H1 (cell line): ENCODE measurements at regions not wholly inside any gene's neighbourhood (a gene's known extent, or its start where the extent isn't known, plus 50 kb on each side); places are given as distances from the start of the nearest gene placed in this dataset.

Experiments
- CTCF ChIA-PET: fragments of 300-600 bp; sonication (Branson Sonifier 250); formaldehyde crosslinking; loops from one replicate; lab custom pipeline; 2021; ENCODE audit not compliant: partially characterized antibody; lab: Charles Lee
- POLR2A ChIA-PET: fragments of 300-600 bp; sonication (Branson Sonifier 250); formaldehyde crosslinking; loops from one replicate; lab custom pipeline; 2021; ENCODE audit warnings: inconsistent platforms; ENCODE audit not compliant: partially characterized antibody; lab: Charles Lee
- DNase-seq, 2 experiments: peaks; one replicate each; pipeline versions ENCODE4 v3.0.0 to v3.0.0-alpha.2; 2010 to 2022; ENCODE audit warnings: low spot score in 2 of 2, low read depth in 1 of 2, mixed read lengths in 1 of 2
- FAIRE-seq: peaks from 2 replicates; lab custom pipeline; 2011; peaks lifted over from hg19 to GRCh38; lab: Jason Lieb, UNC
- H2AFZ ChIP-seq: 2 replicates; pipeline ENCODE4 v1.8.1; 2012; ENCODE audit warnings: low read length, inconsistent platforms
- H2AK5ac ChIP-seq: 2 replicates; pipeline ENCODE4 v1.6.1; 2013; ENCODE audit warnings: low read depth, low read length
- H2BK120ac ChIP-seq: replicated peaks from 2 replicates; pipeline ENCODE3; 2013; ENCODE audit warnings: low read depth, low read length, inconsistent platforms
- H2BK12ac ChIP-seq: 2 replicates; pipeline ENCODE4 v1.6.1; 2013; ENCODE audit warnings: low read depth, low read length
- H2BK15ac ChIP-seq: 2 replicates; pipeline ENCODE4 v1.6.1; 2013; ENCODE audit warnings: low read length
- H2BK20ac ChIP-seq: 2 replicates; pipeline ENCODE4 v1.6.1; 2013; ENCODE audit warnings: low read length
- H2BK5ac ChIP-seq: 2 replicates; pipeline ENCODE4 v1.6.1; 2013; ENCODE audit warnings: low read depth, low read length
- H3K14ac ChIP-seq: 2 replicates; pipeline ENCODE4 v1.6.1; 2013; ENCODE audit warnings: inconsistent platforms; ENCODE audit not compliant: insufficient read length
- H3K18ac ChIP-seq: 2 replicates; pipeline ENCODE4 v1.6.1; 2013; ENCODE audit warnings: low read length; ENCODE audit errors: extremely low read depth
- H3K23ac ChIP-seq: 2 replicates; pipeline ENCODE4 v1.6.1; 2013; ENCODE audit warnings: inconsistent platforms; ENCODE audit not compliant: insufficient read length
- H3K23me2 ChIP-seq: 2 replicates; pipeline ENCODE4 v1.6.1; 2013; ENCODE audit warnings: low read depth, low read length
- H3K27ac ChIP-seq: 2 replicates; pipeline ENCODE4 v1.6.1; 2011; ENCODE audit warnings: low read depth, low read length, inconsistent platforms
- H3K27me3 ChIP-seq, 4 experiments: replicated peaks in 1 of 4; 1 replicate in 1 of 4; 2 replicates in 3 of 4; pipeline versions ENCODE4 v1.6.1 to v1.8.1; 2011 to 2013; ENCODE audit warnings: low read length in 3 of 4, mild to moderate bottlenecking in 3 of 4, inconsistent platforms in 2 of 4, mixed read lengths in 2 of 4, moderate library complexity in 1 of 4; ENCODE audit not compliant: control insufficient read depth in 3 of 4, insufficient read depth in 3 of 4; ENCODE audit errors: extremely low read depth in 1 of 4
- H3K36me3 ChIP-seq, 4 experiments: 2 replicates each; pipeline versions ENCODE4 v1.6.1 to v1.8.1; 2011 to 2013; ENCODE audit warnings: mild to moderate bottlenecking in 4 of 4, low read length in 3 of 4, moderate library complexity in 2 of 4, control low read depth in 1 of 4, inconsistent platforms in 1 of 4; ENCODE audit not compliant: insufficient read depth in 4 of 4, control insufficient read depth in 2 of 4
- H3K4ac ChIP-seq: replicated peaks from 2 replicates; pipeline ENCODE3; 2013; ENCODE audit warnings: low read length, low read depth, mixed read lengths, inconsistent platforms; ENCODE audit not compliant: insufficient read length
- H3K4me1 ChIP-seq, 4 experiments: replicated peaks in 1 of 4; 1 replicate in 1 of 4; 2 replicates in 3 of 4; pipeline versions ENCODE4 v1.6.1 to v1.8.1; 2011 to 2013; ENCODE audit warnings: low read length in 3 of 4, inconsistent platforms in 2 of 4, mixed read lengths in 1 of 4; ENCODE audit not compliant: insufficient read depth in 4 of 4, control insufficient read depth in 3 of 4
- H3K4me2 ChIP-seq, 2 experiments: 2 replicates each; pipeline versions ENCODE4 v1.6.1 to v1.8.1; 2011 to 2013; ENCODE audit warnings: low read depth in 2 of 2, low read length in 2 of 2, control low read depth in 1 of 2, inconsistent platforms in 1 of 2, mild to moderate bottlenecking in 1 of 2; ENCODE audit not compliant: insufficient read depth in 1 of 2
- H3K4me3 ChIP-seq, 4 experiments: fragments of 200-600, 300-600 bp in 1 of 4; sonication (generic), shearing (Covaris generic), sonication (Bioruptor Twin) in 1 of 4; 2 replicates each; pipeline versions ENCODE4 v1.5.1 to v1.8.1; 2011 to 2016; ENCODE audit warnings: low read length in 4 of 4, low read depth in 3 of 4, control low read depth in 2 of 4, inconsistent platforms in 2 of 4, mild to moderate bottlenecking in 2 of 4, mixed read lengths in 1 of 4, moderate library complexity in 1 of 4; ENCODE audit not compliant: insufficient read depth in 2 of 4; ENCODE audit errors: extremely low read depth in 1 of 4
- H3K56ac ChIP-seq: replicated peaks from 2 replicates; pipeline ENCODE3; 2013; ENCODE audit warnings: low read depth, mild to moderate bottlenecking, mixed read lengths, low read length, inconsistent platforms; ENCODE audit not compliant: insufficient read length
- H3K79me1 ChIP-seq: 2 replicates; pipeline ENCODE4 v1.6.1; 2013; ENCODE audit warnings: low read depth, low read length, control low read depth
- H3K79me2 ChIP-seq, 2 experiments: 2 replicates each; pipeline versions ENCODE4 v1.6.1 to v1.8.1; 2012 to 2013; ENCODE audit warnings: low read length in 2 of 2, mild to moderate bottlenecking in 2 of 2, inconsistent platforms in 1 of 2; ENCODE audit not compliant: insufficient read depth in 2 of 2, control insufficient read depth in 1 of 2
- H3K9ac ChIP-seq, 4 experiments: replicated peaks in 1 of 4; 1 replicate in 1 of 4; 2 replicates in 3 of 4; pipeline versions ENCODE4 v1.6.1 to v1.8.1; 2011 to 2013; ENCODE audit warnings: low read depth in 3 of 4, low read length in 3 of 4, control low read depth in 2 of 4, mild to moderate bottlenecking in 2 of 4, moderate library complexity in 2 of 4, inconsistent platforms in 1 of 4; ENCODE audit errors: extremely low read depth in 1 of 4
- H3K9me3 ChIP-seq, 2 experiments: 2 replicates each; pipeline versions ENCODE4 v1.6.1 to v1.8.1; 2012 to 2013; ENCODE audit warnings: mild to moderate bottlenecking in 2 of 2, moderate library complexity in 2 of 2, control low read depth in 1 of 2, inconsistent platforms in 1 of 2, low read depth in 1 of 2, low read length in 1 of 2, mixed read lengths in 1 of 2; ENCODE audit not compliant: insufficient read depth in 2 of 2
- H4K20me1 ChIP-seq, 2 experiments: replicated peaks in 1 of 2; 2 replicates each; pipeline versions ENCODE3 to v1.8.1; 2011 to 2013; ENCODE audit warnings: inconsistent platforms in 2 of 2, low read length in 2 of 2, mild to moderate bottlenecking in 1 of 2; ENCODE audit not compliant: insufficient read depth in 2 of 2, control insufficient read depth in 1 of 2
- H4K5ac ChIP-seq: 2 replicates; pipeline ENCODE4 v1.6.1; 2013; ENCODE audit warnings: low read length, low read depth, mixed read lengths, inconsistent platforms; ENCODE audit not compliant: insufficient read length
- H4K8ac ChIP-seq: 2 replicates; pipeline ENCODE4 v1.8.0; 2013; ENCODE audit warnings: mild to moderate bottlenecking, moderate library complexity, low read length, inconsistent platforms; ENCODE audit not compliant: insufficient read depth; ENCODE audit errors: extremely low read depth
- H4K91ac ChIP-seq: replicated peaks from 2 replicates; pipeline ENCODE3; 2013; ENCODE audit warnings: low read length, mixed read lengths, inconsistent platforms; ENCODE audit not compliant: insufficient read length
- CBX8 ChIP-seq: fragments of 300-800, 300-1000 bp; sonication (generic); IDR thresholded peaks from 2 replicates; pipeline ENCODE4 v1.7.1; 2016; ENCODE audit warnings: low read depth, low read length, borderline replicate concordance
- GTF2F1 ChIP-seq: IDR thresholded peaks from 2 replicates; pipeline ENCODE4 v1.6.1; 2012; ENCODE audit warnings: low read depth, low read length, improper control_type of control experiment, borderline replicate concordance
- JUND ChIP-seq: IDR thresholded peaks from 2 replicates; pipeline ENCODE4 v1.6.1; 2011; ENCODE audit warnings: mild to moderate bottlenecking, improper control_type of control experiment, low read length
- MAX ChIP-seq: IDR thresholded peaks from 2 replicates; pipeline ENCODE4 v1.6.1; 2012; ENCODE audit warnings: inconsistent platforms
- SP1 ChIP-seq: IDR thresholded peaks from 2 replicates; pipeline ENCODE4 v1.6.1; 2011; ENCODE audit warnings: low read depth, low read length
- SP4 ChIP-seq: IDR thresholded peaks from 2 replicates; pipeline ENCODE4 v1.6.1; 2012; ENCODE audit warnings: low read length, inconsistent platforms
- TAF7 ChIP-seq: optimal IDR thresholded peaks from 2 replicates; pipeline ENCODE3; 2011; ENCODE audit warnings: low read depth, mild to moderate bottlenecking, inconsistent platforms, low read length, moderate library complexity, borderline replicate concordance

- Histone ChIP-seq H3K79me2 (no peaks in the 10 kb centered on the region), H3K4me2 (no peak overlapping the region), H3K14ac (no peak overlapping the region), H3K36me3 (no peaks in the 10 kb centered on the region), H2BK20ac (no peak overlapping the region), H3K23me2 (no peaks in the 10 kb centered on the region), H2BK120ac (no peak overlapping the region), H3K56ac (no peak overlapping the region), H3K23ac (no peak overlapping the region), H2BK12ac (no peak overlapping the region), H2BK5ac (no peak overlapping the region), H3K9me3 (no peaks in the 10 kb centered on the region), H2AK5ac (no peak overlapping the region), H4K91ac (no peak overlapping the region), H3K79me1 (no peaks in the 10 kb centered on the region), H2AFZ (no peak overlapping the region), H3K27ac (no peak overlapping the region), H3K4me1 (no peaks in the 10 kb centered on the region; a peak in 1 of 7 replicates), H4K5ac (no peak overlapping the region), H3K4me3 (no peak overlapping the region), H3K4ac (no peak overlapping the region), H3K18ac (no peak overlapping the region), H4K20me1 (no peaks in the 10 kb centered on the region), H2BK15ac (no peak overlapping the region), H3K9ac (no peak overlapping the region), H4K8ac (no peak overlapping the region), H3K27me3 (no peaks in the 10 kb centered on the region)
- ChIA-PET POLR2A (no interaction called here), CTCF (interaction anchor here (0.8 kb wide), 1 partner anchor 171 kb away, joined by 3 read pairs; no protein-coding TSS in a partner anchor)
- FAIRE-seq = no peak
- DNase-seq = no peak
- no peak for TF ChIP-seq SP1
- TF ChIP-seq TAF7 = no peak
- TF ChIP-seq MAX = no peak
- TF ChIP-seq SP4 = no peak
- no peak for TF ChIP-seq GTF2F1
- no peak for TF ChIP-seq JUND
- no peak for TF ChIP-seq CBX8
These were observed 70.1 kb upstream of the SLCO3A1 start for GRCh38 chr15:91783451-91783850.
